Large intestine (tissue), 3 donors: ENCODE measurements at regions not wholly inside any gene's neighbourhood (a gene's known extent, or its start where the extent isn't known, plus 50 kb on each side); places are given as distances from the start of the nearest gene placed in this dataset.

Source experiments
- DNase-seq, 2 donors: peaks; one replicate each; pipeline versions ENCODE4 v3.0.0 to v3.0.0-alpha.2; 2013
- H3K27ac ChIP-seq: one replicate; pipeline ENCODE4 v1.5.1; 2013; ENCODE audit warnings: low read length
- H3K27me3 ChIP-seq: 2 replicates; pipeline ENCODE4 v1.6.1; 2013; ENCODE audit warnings: low read length; ENCODE audit not compliant: control insufficient read depth, insufficient read depth
- H3K36me3 ChIP-seq: 2 replicates; pipeline ENCODE4 v1.6.1; 2013; ENCODE audit warnings: low read length; ENCODE audit not compliant: control insufficient read depth, insufficient read depth
- H3K4me1 ChIP-seq: one replicate; pipeline ENCODE4 v1.6.1; 2013; ENCODE audit warnings: low read length; ENCODE audit not compliant: control insufficient read depth, insufficient read depth
- H3K4me3 ChIP-seq: one replicate; pipeline ENCODE4 v1.5.1; 2013; ENCODE audit warnings: low read length
- H3K9me3 ChIP-seq: one replicate; pipeline ENCODE4 v1.6.1; 2013; ENCODE audit warnings: mild to moderate bottlenecking, low read depth, low read length, moderate library complexity; ENCODE audit not compliant: control insufficient read depth
- WGBS: methylation state at CpG from one replicate; pipeline ENCODE4 v1.1.5; 2013; ENCODE audit warnings: low lambda C conversion rate; ENCODE audit not compliant: insufficient coverage; 5-methylcytosine and 5-hydroxymethylcytosine counted together

- Histone ChIP-seq H3K4me1 (peaks cover 17% of the 10 kb centered on the region), H3K27ac (no peak overlapping the region), H3K4me3 (no peak overlapping the region), H3K36me3 (peaks cover 8% of the 10 kb centered on the region), H3K9me3 (no peaks in the 10 kb centered on the region), H3K27me3 (no peaks in the 10 kb centered on the region)
- no CpG with 5 or more reads among the region's 1 CpG for WGBS
- DNase-seq: no peak
These were observed 133.3 kb upstream of the F3 start for GRCh38 chr1:94674876-94675275.

DNA sequence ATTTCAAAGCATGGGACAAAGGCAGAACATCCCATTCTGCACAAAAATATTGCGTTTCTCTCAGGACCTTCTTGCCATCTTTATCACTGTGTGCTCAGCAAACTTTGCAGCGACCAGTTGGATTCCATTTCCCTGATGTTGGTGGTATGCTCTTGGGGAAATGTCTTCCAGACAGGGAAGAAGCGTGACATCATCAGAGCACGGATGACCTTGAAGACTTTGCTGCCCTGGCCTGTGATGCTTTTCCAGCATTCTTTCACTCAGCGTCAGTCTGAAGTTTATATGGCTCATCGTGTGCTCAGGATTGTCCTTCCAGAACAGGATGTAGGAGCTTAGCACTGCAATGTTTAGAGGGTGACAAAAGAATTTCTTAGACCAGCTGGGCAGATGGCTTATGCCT is 131.4 kb upstream of the F3 start:
- DNase-seq: no peak
- H3K4me1 ChIP-seq: peaks cover 17% of the 10 kb centered on the region
- 100% methylated on average over 1 of the region's 6 CpGs for WGBS
- H3K9me3 ChIP-seq: no peaks in the 10 kb centered on the region
- no peaks in the 10 kb centered on the region for H3K27me3 ChIP-seq
- no peak overlapping the region for H3K4me3 ChIP-seq
- no peak overlapping the region for H3K27ac ChIP-seq
- peaks cover 5% of the 10 kb centered on the region for H3K36me3 ChIP-seq

GRCh38 chr1:94672001-94672400 is 130.4 kb upstream of the F3 start:
- Histone ChIP-seq H3K27me3 (no peaks in the 10 kb centered on the region), H3K4me1 (peaks cover 11% of the 10 kb centered on the region), H3K27ac (no peak overlapping the region), H3K4me3 (no peak overlapping the region), H3K9me3 (no peaks in the 10 kb centered on the region), H3K36me3 (peaks cover 5% of the 10 kb centered on the region)
- no peak for DNase-seq
- no CpG with 5 or more reads among the region's 2 CpGs for WGBS

- no peak for DNase-seq
- H3K27ac ChIP-seq: no peak overlapping the region
- H3K4me1 ChIP-seq: no peaks in the 10 kb centered on the region
- H3K9me3 ChIP-seq: no peaks in the 10 kb centered on the region
- no peak overlapping the region for H3K4me3 ChIP-seq
- 100% methylated on average over 1 of the region's 2 CpGs for WGBS
- no peaks in the 10 kb centered on the region for H3K27me3 ChIP-seq
- peaks cover 5% of the 10 kb centered on the region for H3K36me3 ChIP-seq
These were observed 128.7 kb upstream of the F3 start for GRCh38 chr1:94670273-94670672.

DNA sequence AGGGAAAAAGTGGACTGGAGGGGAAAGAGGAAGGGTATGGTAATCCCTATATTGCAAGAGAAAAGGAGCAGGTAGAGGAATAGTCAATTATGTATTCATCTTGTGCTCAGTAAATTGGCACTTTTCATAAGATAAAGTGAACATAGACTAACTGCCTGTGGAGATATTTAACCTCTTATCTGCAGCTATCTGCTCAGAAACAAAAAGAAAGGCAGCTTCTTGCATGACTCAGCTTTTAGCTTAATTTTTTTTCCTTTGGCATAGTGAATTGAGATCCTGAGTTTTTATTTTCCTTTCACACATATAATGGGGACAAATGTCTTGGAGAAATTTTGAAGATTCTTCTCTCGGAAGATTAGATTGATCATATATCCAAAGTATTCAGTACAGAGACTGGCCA is 127.6 kb upstream of the F3 start:
- Histone ChIP-seq H3K27me3 (no peaks in the 10 kb centered on the region), H3K27ac (no peak overlapping the region), H3K4me3 (no peak overlapping the region), H3K36me3 (peaks cover 5% of the 10 kb centered on the region), H3K9me3 (no peaks in the 10 kb centered on the region), H3K4me1 (no peaks in the 10 kb centered on the region)
- WGBS: no CpG with 5 or more reads among the region's 1 CpG
- DNase-seq: no peak

- no peaks in the 10 kb centered on the region for H3K27me3 ChIP-seq
- H3K4me1 ChIP-seq: no peaks in the 10 kb centered on the region
- H3K4me3 ChIP-seq: no peak overlapping the region
- no peaks in the 10 kb centered on the region for H3K9me3 ChIP-seq
- no peak overlapping the region for H3K27ac ChIP-seq
- WGBS: 100% methylated on average over 1 of the region's 3 CpGs
- no peak for DNase-seq
- peaks cover 5% of the 10 kb centered on the region for H3K36me3 ChIP-seq
These were observed 127.0 kb upstream of the F3 start for GRCh38 chr1:94668528-94668927.

GRCh38 chr1:94667818-94668217 is 126.3 kb upstream of the F3 start:
- H3K4me1 ChIP-seq: no peaks in the 10 kb centered on the region
- no peak for DNase-seq
- no peak overlapping the region for H3K27ac ChIP-seq
- H3K9me3 ChIP-seq: no peaks in the 10 kb centered on the region
- H3K4me3 ChIP-seq: no peak overlapping the region
- peaks cover 5% of the 10 kb centered on the region for H3K36me3 ChIP-seq
- no peaks in the 10 kb centered on the region for H3K27me3 ChIP-seq
- 50% methylated on average over 1 of the region's 7 CpGs for WGBS

- no peaks in the 10 kb centered on the region for H3K4me1 ChIP-seq
- H3K9me3 ChIP-seq: no peaks in the 10 kb centered on the region
- H3K4me3 ChIP-seq: no peak overlapping the region
- no peak overlapping the region for H3K27ac ChIP-seq
- WGBS: no CpG with 5 or more reads among the region's 1 CpG
- no peak for DNase-seq
- no peaks in the 10 kb centered on the region for H3K27me3 ChIP-seq
- H3K36me3 ChIP-seq: no peaks in the 10 kb centered on the region
These were observed 125.2 kb upstream of the F3 start for GRCh38 chr1:94666797-94667196.

- WGBS: 28% methylated on average over 2 of the region's 2 CpGs
- Histone ChIP-seq H3K27ac (no peak overlapping the region), H3K9me3 (no peaks in the 10 kb centered on the region), H3K4me1 (peaks cover 12% of the 10 kb centered on the region), H3K36me3 (no peaks in the 10 kb centered on the region), H3K4me3 (no peak overlapping the region), H3K27me3 (no peaks in the 10 kb centered on the region)
- DNase-seq: no peak
These were observed 119.9 kb upstream of the F3 start for GRCh38 chr1:94661431-94661932.

GRCh38 chr1:94660994-94661393 is 119.4 kb upstream of the F3 start:
- no peak overlapping the region for H3K27ac ChIP-seq
- no peak overlapping the region for H3K4me3 ChIP-seq
- H3K36me3 ChIP-seq: no peaks in the 10 kb centered on the region
- peaks cover 12% of the 10 kb centered on the region for H3K4me1 ChIP-seq
- DNase-seq: no peak
- H3K27me3 ChIP-seq: no peaks in the 10 kb centered on the region
- no peaks in the 10 kb centered on the region for H3K9me3 ChIP-seq

GRCh38 chr1:94660258-94660657 is 118.7 kb upstream of the F3 start:
- no peak overlapping the region for H3K27ac ChIP-seq
- H3K4me3 ChIP-seq: no peak overlapping the region
- no peaks in the 10 kb centered on the region for H3K9me3 ChIP-seq
- no peaks in the 10 kb centered on the region for H3K36me3 ChIP-seq
- DNase-seq: no peak
- WGBS: 57% methylated on average over 1 of the region's 2 CpGs
- no peaks in the 10 kb centered on the region for H3K27me3 ChIP-seq
- peaks cover 12% of the 10 kb centered on the region for H3K4me1 ChIP-seq
